GM12891 (cell line): ENCODE measurements at regions not wholly inside any gene's neighbourhood (a gene's known extent, or its start where the extent isn't known, plus 50 kb on each side); places are given as distances from the start of the nearest gene placed in this dataset.

ENCODE experiments used
- POLR2A ChIP-seq: IDR thresholded peaks from 2 replicates; pipeline ENCODE4 v1.6.1; 2011; ENCODE audit warnings: low read depth, low read length, control low read depth
- POLR2AphosphoS5 ChIP-seq: IDR thresholded peaks from 2 replicates; pipeline ENCODE4 v1.6.1; 2011; ENCODE audit warnings: low read depth, low read length, control low read depth
- TAF1 ChIP-seq: IDR thresholded peaks from 2 replicates; pipeline ENCODE4 v1.6.1; 2011; ENCODE audit warnings: low read depth, low read length, control low read depth

GRCh38 chr1:95532335-95532734, 298.3 kb downstream of the RWDD3 start:
- TF ChIP-seq POLR2A (no peak), TAF1 (no peak), POLR2AphosphoS5 (no peak)
